ENCODE measurements at regions not wholly inside any gene's neighbourhood (a gene's known extent, or its start where the extent isn't known, plus 50 kb on each side); places are given as distances from the start of the nearest gene placed in this dataset.

GRCh38 chr1:38715415-38715814 is 144.2 kb downstream of the RRAGC start:
- peaks cover 75% of the 10 kb centered on the region for H3K27me3 Mint-ChIP-seq (ENCODE audit: unreplicated experiment)
- no peak overlapping the region for H3K4me3 Mint-ChIP-seq (ENCODE audit: low read depth, unreplicated experiment)
- intact Hi-C loops (cut with micrococcal nuclease; ENCODE audit: unreplicated experiment) = no loop called here
- H3K4me1 Mint-ChIP-seq (ENCODE audit: low read depth, unreplicated experiment) = no peaks in the 10 kb centered on the region
- H3K27ac Mint-ChIP-seq (ENCODE audit: unreplicated experiment) = no peak overlapping the region
- no peaks in the 10 kb centered on the region for H3K36me3 Mint-ChIP-seq (ENCODE audit: insufficient read depth, unreplicated experiment)
- CTCF ChIA-PET = no interaction called here
- DNase-seq = no peak
- H3K9me3 Mint-ChIP-seq (ENCODE audit: low read depth, unreplicated experiment) = no peaks in the 10 kb centered on the region
- BruUV-seq (replicated peaks) = no TSS peak
- TF ChIP-seq CTCF (IDR thresholded peaks at IDR 0.05; ENCODE audit: unreplicated experiment) = no peak

- no peak overlapping the region for H3K4me3 Mint-ChIP-seq (ENCODE audit: low read depth, unreplicated experiment)
- H3K36me3 Mint-ChIP-seq (ENCODE audit: insufficient read depth, unreplicated experiment) = no peaks in the 10 kb centered on the region
Observed at GRCh38 chr1:38712046-38712445, 147.5 kb downstream of the RRAGC start.

GRCh38 chr1:38708701-38709258 is 150.8 kb downstream of the RRAGC start:
- Mint-ChIP-seq H3K4me1 (ENCODE audit: low read depth, unreplicated experiment) (no peaks in the 10 kb centered on the region), H3K36me3 (ENCODE audit: insufficient read depth, unreplicated experiment) (no peaks in the 10 kb centered on the region), H3K27me3 (ENCODE audit: unreplicated experiment) (peaks cover 61% of the 10 kb centered on the region), H3K9me3 (ENCODE audit: low read depth, unreplicated experiment) (peaks cover 4% of the 10 kb centered on the region), H3K27ac (ENCODE audit: unreplicated experiment) (no peak overlapping the region), H3K4me3 (ENCODE audit: low read depth, unreplicated experiment) (no peak overlapping the region)
- BruUV-seq (replicated peaks) = no TSS peak
- TF ChIP-seq CTCF (IDR thresholded peaks at IDR 0.05; ENCODE audit: unreplicated experiment) = no peak
- DNase-seq = no peak
- CTCF ChIA-PET = no interaction called here
- intact Hi-C loops (cut with micrococcal nuclease; ENCODE audit: unreplicated experiment) = no loop called here

More at GRCh38 chr1:38712046-38712445, 147.5 kb downstream of the RRAGC start:
- BruUV-seq (replicated peaks) = no TSS peak
- intact Hi-C loops (cut with micrococcal nuclease; ENCODE audit: unreplicated experiment) = no loop called here
- no peak for DNase-seq
- Mint-ChIP-seq H3K27me3 (ENCODE audit: unreplicated experiment) (peaks cover 50% of the 10 kb centered on the region), H3K9me3 (ENCODE audit: low read depth, unreplicated experiment) (no peaks in the 10 kb centered on the region), H3K4me1 (ENCODE audit: low read depth, unreplicated experiment) (no peaks in the 10 kb centered on the region), H3K27ac (ENCODE audit: unreplicated experiment) (no peak overlapping the region)
- no peak for TF ChIP-seq CTCF (IDR thresholded peaks at IDR 0.05; ENCODE audit: unreplicated experiment)
- CTCF ChIA-PET = no interaction called here

- no peak for TF ChIP-seq CTCF (IDR thresholded peaks at IDR 0.05; ENCODE audit: unreplicated experiment)
- no TSS peak for BruUV-seq (replicated peaks)
- no peak overlapping the region for H3K4me3 Mint-ChIP-seq (ENCODE audit: low read depth, unreplicated experiment)
Observed at GRCh38 chr1:38701088-38701487, 158.5 kb downstream of the RRAGC start.

More at GRCh38 chr1:38701088-38701487, 158.5 kb downstream of the RRAGC start:
- CTCF ChIA-PET = interaction anchor here (0.7 kb wide), 1 partner anchor 1889 kb away, joined by 6 read pairs; no protein-coding TSS in a partner anchor
- no peaks in the 10 kb centered on the region for H3K36me3 Mint-ChIP-seq (ENCODE audit: insufficient read depth, unreplicated experiment)
- intact Hi-C loops (cut with micrococcal nuclease; ENCODE audit: unreplicated experiment) = no loop called here
- H3K27ac Mint-ChIP-seq (ENCODE audit: unreplicated experiment) = no peak overlapping the region
- H3K4me1 Mint-ChIP-seq (ENCODE audit: low read depth, unreplicated experiment) = no peaks in the 10 kb centered on the region
- peaks cover under 1% of the 10 kb centered on the region for H3K9me3 Mint-ChIP-seq (ENCODE audit: low read depth, unreplicated experiment)
- DNase-seq = no peak
- peaks cover 78% of the 10 kb centered on the region for H3K27me3 Mint-ChIP-seq (ENCODE audit: unreplicated experiment)

Data from Calu3 (cell line).